ENCODE measurements at regions not wholly inside any gene's neighbourhood (a gene's known extent, or its start where the extent isn't known, plus 50 kb on each side); places are given as distances from the start of the nearest gene placed in this dataset.

DNA sequence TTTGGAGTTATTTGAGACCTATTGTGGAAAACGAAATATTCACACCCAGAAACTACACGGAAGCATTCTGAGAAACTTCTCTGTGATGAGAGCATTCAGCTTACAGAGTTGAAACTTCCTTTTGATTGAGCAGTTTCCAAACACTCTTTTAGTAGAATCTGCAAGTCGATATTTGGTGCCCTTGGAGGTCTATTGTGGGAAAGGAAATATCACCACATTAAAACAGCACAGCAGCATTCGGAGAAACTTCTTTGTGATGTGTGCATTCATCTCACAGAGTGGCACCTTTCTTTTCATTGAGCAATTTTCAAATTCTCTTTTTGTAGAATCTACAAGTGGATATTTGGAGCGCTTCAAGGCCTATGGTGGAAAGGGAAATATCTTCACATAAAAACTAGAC lies 595.7 kb upstream of the ALG10B start:
- TF ChIP-seq, protein P1, sequence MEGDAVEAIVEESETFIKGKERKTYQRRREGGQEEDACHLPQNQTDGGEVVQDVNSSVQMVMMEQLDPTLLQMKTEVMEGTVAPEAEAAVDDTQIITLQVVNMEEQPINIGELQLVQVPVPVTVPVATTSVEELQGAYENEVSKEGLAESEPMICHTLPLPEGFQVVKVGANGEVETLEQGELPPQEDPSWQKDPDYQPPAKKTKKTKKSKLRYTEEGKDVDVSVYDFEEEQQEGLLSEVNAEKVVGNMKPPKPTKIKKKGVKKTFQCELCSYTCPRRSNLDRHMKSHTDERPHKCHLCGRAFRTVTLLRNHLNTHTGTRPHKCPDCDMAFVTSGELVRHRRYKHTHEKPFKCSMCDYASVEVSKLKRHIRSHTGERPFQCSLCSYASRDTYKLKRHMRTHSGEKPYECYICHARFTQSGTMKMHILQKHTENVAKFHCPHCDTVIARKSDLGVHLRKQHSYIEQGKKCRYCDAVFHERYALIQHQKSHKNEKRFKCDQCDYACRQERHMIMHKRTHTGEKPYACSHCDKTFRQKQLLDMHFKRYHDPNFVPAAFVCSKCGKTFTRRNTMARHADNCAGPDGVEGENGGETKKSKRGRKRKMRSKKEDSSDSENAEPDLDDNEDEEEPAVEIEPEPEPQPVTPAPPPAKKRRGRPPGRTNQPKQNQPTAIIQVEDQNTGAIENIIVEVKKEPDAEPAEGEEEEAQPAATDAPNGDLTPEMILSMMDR (IDR thresholded peaks at IDR 0.05; ENCODE audit: low read length) = no peak
- TF ChIP-seq EZH2 (optimal IDR thresholded peaks at IDR 0.05; ENCODE audit: low read depth, low read length) = no peak
